H1 (cell line): ENCODE measurements at regions not wholly inside any gene's neighbourhood (a gene's known extent, or its start where the extent isn't known, plus 50 kb on each side); places are given as distances from the start of the nearest gene placed in this dataset.

Source experiments
- BRCA1 ChIP-seq: IDR thresholded peaks from 2 replicates; pipeline ENCODE4 v1.6.1; 2012; ENCODE audit warnings: low read depth, low read length, improper control_type of control experiment
- RFX5 ChIP-seq: IDR thresholded peaks from 2 replicates; pipeline ENCODE4 v1.6.1; 2011; ENCODE audit warnings: low read depth, low read length, improper control_type of control experiment, borderline replicate concordance
- TAF1 ChIP-seq: IDR thresholded peaks from 2 replicates; pipeline ENCODE4 v1.6.1; 2011; ENCODE audit warnings: mild to moderate bottlenecking, low read depth, low read length
- TF ChIP-seq, protein P1 (sequence below), 3 experiments: IDR thresholded peaks; 1 replicate in 2 of 3; 2 replicates in 1 of 3; pipeline versions ENCODE4 v1.5.1 to v1.6.1; 2011; ENCODE audit warnings: low read length in 3 of 3, mild to moderate bottlenecking in 3 of 3, inconsistent platforms in 2 of 3, low read depth in 1 of 3, moderate library complexity in 1 of 3; ENCODE audit not compliant: insufficient read depth in 1 of 3; ENCODE audit errors: control extremely low read depth in 1 of 3

DNA sequence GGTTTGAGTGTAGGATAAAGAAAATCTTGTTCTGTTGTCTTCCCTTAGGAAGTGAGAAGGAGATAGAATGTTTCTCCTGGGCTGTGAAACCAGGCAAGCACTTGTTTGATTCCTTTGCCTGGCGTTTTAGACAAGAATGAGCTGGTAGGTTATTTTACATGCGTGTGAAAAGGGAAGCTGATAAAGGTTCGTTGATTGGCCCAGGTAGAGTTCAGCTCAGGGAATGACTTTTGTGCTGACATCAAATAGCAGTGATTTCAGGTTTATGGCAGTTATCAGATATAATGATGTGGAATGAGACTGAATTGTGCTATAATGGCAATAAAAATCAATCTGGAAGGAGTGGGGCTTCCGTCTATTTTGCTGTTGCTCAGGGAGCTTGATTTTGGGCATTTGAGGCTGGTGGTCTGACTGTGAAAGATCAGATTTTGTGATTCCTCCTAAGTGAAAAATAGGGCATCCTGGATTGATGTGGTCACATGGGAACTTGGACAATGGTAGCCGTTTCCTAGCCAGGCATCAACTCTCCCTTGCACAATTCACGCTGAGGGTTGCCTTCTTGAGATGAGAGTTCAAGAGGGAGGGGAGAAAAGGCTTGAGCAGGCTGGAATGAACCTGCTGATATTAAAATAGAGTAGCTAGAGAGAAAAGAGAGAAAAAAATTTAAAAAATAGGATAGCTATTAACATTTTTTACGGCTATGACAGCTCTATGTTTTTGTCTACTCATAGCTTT, 388.9 kb downstream of the EDEM1 start:
- no peak for TF ChIP-seq TAF1
- TF ChIP-seq, protein P1, sequence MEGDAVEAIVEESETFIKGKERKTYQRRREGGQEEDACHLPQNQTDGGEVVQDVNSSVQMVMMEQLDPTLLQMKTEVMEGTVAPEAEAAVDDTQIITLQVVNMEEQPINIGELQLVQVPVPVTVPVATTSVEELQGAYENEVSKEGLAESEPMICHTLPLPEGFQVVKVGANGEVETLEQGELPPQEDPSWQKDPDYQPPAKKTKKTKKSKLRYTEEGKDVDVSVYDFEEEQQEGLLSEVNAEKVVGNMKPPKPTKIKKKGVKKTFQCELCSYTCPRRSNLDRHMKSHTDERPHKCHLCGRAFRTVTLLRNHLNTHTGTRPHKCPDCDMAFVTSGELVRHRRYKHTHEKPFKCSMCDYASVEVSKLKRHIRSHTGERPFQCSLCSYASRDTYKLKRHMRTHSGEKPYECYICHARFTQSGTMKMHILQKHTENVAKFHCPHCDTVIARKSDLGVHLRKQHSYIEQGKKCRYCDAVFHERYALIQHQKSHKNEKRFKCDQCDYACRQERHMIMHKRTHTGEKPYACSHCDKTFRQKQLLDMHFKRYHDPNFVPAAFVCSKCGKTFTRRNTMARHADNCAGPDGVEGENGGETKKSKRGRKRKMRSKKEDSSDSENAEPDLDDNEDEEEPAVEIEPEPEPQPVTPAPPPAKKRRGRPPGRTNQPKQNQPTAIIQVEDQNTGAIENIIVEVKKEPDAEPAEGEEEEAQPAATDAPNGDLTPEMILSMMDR (IDR thresholded peaks at IDR 0.05; ENCODE audit: control extremely low read depth in 1 of 3, insufficient read depth in 1 of 3, low read depth in 1 of 3, low read length in 3 of 3): no peak
- TF ChIP-seq BRCA1: no peak
- TF ChIP-seq RFX5: no peak
